ENCODE measurements at regions not wholly inside any gene's neighbourhood (a gene's known extent, or its start where the extent isn't known, plus 50 kb on each side); places are given as distances from the start of the nearest gene placed in this dataset.
"Not testable (repeated sequence)": the region's sequence is repeated elsewhere in the genome, so short reads cannot be mapped to it uniquely, and the experiment has no call there.

DNA sequence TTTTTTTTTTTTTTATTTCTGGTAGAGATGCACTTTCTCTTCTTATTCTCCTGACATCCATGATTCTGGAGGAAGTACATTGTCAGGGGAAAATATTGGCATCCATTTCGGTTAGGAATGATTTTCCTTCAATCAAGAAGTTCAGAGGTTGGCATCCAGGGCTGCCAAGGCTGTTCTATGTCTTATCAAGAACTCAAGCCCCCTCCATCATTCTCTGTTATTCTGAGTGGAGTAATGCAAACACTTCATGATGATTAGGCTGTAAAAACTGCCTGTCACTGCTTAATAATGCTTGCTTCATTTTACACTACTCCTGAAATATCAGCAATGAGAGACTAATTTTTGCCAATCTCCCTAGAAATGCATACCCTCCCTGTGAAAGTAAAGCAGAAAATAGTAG, 417.1 kb upstream of the NFIA start:
- no peaks in the 10 kb centered on the region for H3K27me3 ChIP-seq
- WGBS: 82% methylated on average over 1 of the region's 1 CpG
- no peak for DNase-seq (ENCODE audit: low spot score in 2 of 2)
- no peak overlapping the region for H3K27ac ChIP-seq
- H3K9me3 ChIP-seq: no peaks in the 10 kb centered on the region
- H3K36me3 ChIP-seq: no peaks in the 10 kb centered on the region
- TF ChIP-seq POLR2AphosphoS5 (IDR thresholded peaks at IDR 0.05) (no peak), EP300 (IDR thresholded peaks at IDR 0.05) (no peak), POLR2A (IDR thresholded peaks at IDR 0.05) (no peak)
- TF ChIP-seq, protein P1, sequence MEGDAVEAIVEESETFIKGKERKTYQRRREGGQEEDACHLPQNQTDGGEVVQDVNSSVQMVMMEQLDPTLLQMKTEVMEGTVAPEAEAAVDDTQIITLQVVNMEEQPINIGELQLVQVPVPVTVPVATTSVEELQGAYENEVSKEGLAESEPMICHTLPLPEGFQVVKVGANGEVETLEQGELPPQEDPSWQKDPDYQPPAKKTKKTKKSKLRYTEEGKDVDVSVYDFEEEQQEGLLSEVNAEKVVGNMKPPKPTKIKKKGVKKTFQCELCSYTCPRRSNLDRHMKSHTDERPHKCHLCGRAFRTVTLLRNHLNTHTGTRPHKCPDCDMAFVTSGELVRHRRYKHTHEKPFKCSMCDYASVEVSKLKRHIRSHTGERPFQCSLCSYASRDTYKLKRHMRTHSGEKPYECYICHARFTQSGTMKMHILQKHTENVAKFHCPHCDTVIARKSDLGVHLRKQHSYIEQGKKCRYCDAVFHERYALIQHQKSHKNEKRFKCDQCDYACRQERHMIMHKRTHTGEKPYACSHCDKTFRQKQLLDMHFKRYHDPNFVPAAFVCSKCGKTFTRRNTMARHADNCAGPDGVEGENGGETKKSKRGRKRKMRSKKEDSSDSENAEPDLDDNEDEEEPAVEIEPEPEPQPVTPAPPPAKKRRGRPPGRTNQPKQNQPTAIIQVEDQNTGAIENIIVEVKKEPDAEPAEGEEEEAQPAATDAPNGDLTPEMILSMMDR (IDR thresholded peaks at IDR 0.05): no peak
- H3K4me1 ChIP-seq: no peaks in the 10 kb centered on the region
- no peak overlapping the region for H3K4me3 ChIP-seq

DNA sequence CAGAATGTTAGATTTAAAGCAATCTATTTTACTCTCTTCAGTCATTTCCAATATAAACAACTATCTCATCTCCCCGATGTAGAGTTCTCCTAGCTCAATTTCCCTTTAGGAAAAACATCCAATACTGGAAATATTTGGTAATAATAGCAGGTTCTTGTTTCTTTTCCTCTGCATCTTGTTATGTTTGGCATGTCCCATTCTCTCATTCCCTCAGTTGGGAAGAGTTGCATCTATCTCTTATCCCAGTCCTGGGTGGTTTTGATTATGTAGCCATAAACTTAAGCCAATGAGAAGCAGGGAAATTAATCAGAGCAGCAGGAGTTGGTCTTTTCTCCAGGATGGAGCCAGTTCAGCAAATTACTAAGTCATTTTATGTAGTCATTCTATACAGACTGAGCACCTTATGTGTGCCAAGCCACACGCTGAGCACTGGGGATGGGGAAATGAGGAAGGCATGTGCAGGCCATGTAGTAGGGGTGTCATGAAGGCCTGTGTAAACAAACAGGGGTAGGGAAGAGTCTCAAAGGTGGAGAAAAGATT, 418.2 kb upstream of the NFIA start:
- no peak overlapping the region for H3K27ac ChIP-seq
- H3K4me3 ChIP-seq: no peak overlapping the region
- H3K27me3 ChIP-seq: no peaks in the 10 kb centered on the region
- TF ChIP-seq, protein P1 (IDR thresholded peaks at IDR 0.05): no peak
- TF ChIP-seq EP300 (IDR thresholded peaks at IDR 0.05) (no peak), POLR2A (IDR thresholded peaks at IDR 0.05) (no peak), POLR2AphosphoS5 (IDR thresholded peaks at IDR 0.05) (no peak)
- WGBS: 60% methylated on average over 2 of the region's 2 CpGs
- no peak for DNase-seq (ENCODE audit: low spot score in 2 of 2)
- H3K4me1 ChIP-seq: no peaks in the 10 kb centered on the region
- H3K36me3 ChIP-seq: no peaks in the 10 kb centered on the region
- no peaks in the 10 kb centered on the region for H3K9me3 ChIP-seq

DNA sequence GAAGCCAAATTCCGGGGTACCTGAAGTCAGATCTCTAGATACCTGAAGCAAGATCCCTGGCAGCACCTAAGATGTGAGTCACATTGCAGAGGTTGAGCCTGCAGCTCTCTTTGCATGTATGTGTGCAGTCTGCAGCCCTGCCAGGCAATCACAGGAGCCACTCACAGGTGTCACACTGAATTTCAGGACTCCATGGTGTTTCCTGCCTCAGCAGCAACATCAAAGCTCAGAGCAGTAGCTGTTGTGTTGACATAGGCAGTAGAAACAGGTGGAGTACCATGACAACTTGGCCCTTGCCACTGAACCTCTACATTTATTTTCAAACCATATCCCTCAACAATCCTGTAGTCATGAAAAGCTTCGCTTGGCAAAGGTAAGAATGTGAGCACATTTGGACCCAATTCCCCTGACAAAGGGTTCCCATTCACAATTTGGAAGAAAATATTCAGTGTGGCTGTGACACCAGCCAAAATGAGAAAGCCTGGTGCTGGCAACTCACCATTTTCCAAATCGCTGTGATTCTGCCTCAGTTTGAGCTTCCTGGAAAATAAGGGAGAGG, 419.8 kb upstream of the NFIA start:
- 71% methylated on average over 3 of the region's 3 CpGs for WGBS
- H3K4me1 ChIP-seq: no peaks in the 10 kb centered on the region
- no peak for DNase-seq (ENCODE audit: low spot score in 2 of 2)
- no peak for TF ChIP-seq POLR2AphosphoS5 (IDR thresholded peaks at IDR 0.05)
- no peaks in the 10 kb centered on the region for H3K36me3 ChIP-seq
- no peak overlapping the region for H3K4me3 ChIP-seq
- H3K27ac ChIP-seq: no peak overlapping the region
- H3K9me3 ChIP-seq: no peaks in the 10 kb centered on the region
- no peaks in the 10 kb centered on the region for H3K27me3 ChIP-seq

DNA sequence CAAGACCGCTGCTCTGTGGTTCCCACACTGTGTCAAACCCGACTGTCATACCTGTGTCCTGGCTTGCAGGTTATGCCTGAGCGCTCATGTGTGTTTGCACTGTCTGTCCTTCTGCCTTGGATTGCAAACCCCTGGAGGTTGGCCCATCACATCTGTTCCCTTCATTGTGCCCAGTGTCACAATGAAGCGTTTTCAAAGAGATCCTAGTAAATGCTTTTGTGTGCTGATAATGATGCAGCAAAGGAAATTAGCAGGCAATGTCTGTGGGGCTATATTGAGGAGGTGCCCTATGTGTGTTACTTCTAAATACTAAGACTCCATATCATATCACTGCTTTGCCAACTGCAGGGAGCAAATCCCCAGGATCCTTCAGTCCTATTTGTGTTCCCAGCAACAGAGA, 424.4 kb upstream of the NFIA start:
- no peaks in the 10 kb centered on the region for H3K9me3 ChIP-seq
- no peaks in the 10 kb centered on the region for H3K4me1 ChIP-seq
- H3K27me3 ChIP-seq: no peaks in the 10 kb centered on the region
- H3K27ac ChIP-seq: no peak overlapping the region
- DNase-seq (ENCODE audit: low spot score in 2 of 2): no peak
- no peak for TF ChIP-seq POLR2AphosphoS5 (IDR thresholded peaks at IDR 0.05)
- TF ChIP-seq, protein P1 (IDR thresholded peaks at IDR 0.05): no peak
- TF ChIP-seq POLR2A (IDR thresholded peaks at IDR 0.05): no peak
- TF ChIP-seq EP300 (IDR thresholded peaks at IDR 0.05): no peak
- H3K4me3 ChIP-seq: no peak overlapping the region
- WGBS: 92% methylated on average over 4 of the region's 4 CpGs
- H3K36me3 ChIP-seq: no peaks in the 10 kb centered on the region

DNA sequence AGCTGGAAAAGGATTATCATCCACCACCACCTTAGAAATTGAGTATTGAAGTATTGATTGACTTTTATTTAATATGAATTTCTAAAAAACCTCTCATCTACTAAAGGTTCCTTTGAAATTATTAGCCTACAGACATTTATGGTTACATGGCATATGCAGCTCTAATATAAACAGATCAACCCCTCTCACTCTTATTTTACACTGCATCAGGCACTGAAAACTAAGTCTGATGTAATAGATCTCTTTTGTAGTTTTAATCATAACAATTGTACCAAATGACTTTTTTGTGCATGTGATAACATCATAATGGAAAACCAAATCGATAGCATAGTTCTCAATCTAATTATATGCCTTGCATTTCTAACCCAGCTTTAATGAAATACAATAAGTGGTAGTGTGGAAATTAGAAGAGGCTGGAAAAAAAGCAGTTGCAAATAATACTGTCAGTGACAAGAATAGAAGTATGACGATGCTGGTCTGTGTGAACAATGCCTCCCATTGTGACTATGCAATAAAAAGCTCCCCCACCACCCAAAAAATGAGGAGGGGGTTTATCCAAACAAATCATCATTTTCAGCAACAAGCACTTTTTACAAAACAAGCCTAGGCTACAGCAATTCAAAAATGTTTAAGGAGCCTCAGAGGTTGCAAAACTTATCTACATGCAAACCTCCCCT, 426.5 kb upstream of the NFIA start:
- Histone ChIP-seq H3K9me3 (no peaks in the 10 kb centered on the region), H3K27me3 (no peaks in the 10 kb centered on the region), H3K4me1 (no peaks in the 10 kb centered on the region), H3K36me3 (no peaks in the 10 kb centered on the region), H3K4me3 (no peak overlapping the region), H3K27ac (no peak overlapping the region)
- DNase-seq (ENCODE audit: low spot score in 2 of 2): no peak
- WGBS: 69% methylated on average over 2 of the region's 2 CpGs
- TF ChIP-seq EP300 (IDR thresholded peaks at IDR 0.05): no peak
- TF ChIP-seq POLR2A (IDR thresholded peaks at IDR 0.05): no peak
- TF ChIP-seq, protein P1 (IDR thresholded peaks at IDR 0.05): no peak
- no peak for TF ChIP-seq POLR2AphosphoS5 (IDR thresholded peaks at IDR 0.05)

DNA sequence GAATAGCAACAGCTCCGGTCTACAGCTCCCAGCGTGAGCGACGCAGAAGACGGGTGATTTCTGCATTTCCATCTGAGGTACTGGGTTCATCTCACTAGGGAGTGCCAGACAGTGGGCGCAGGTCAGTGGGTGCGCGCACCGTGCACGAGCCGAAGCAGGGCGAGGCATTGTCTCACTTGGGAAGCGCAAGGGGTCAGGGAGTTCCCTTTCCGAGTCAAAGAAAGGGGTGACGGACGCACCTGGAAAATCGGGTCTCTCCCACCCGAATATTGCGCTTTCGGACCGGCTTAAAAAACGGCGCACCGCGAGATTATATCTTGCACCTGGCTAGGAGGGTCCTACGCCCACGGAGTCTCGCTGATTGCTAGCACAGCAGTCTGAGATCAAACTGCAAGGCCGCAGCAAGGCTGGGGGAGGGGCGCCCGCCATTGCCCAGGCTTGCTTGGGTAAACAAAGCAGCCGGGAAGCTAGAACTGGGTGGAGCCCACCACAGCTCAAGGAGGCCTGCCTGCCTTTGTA, 442.3 kb upstream of the NFIA start:
- H3K4me1 ChIP-seq, H3K4me3 ChIP-seq: not testable (repeated sequence)
- 95% methylated on average over 27 of the region's 32 CpGs for WGBS

More for the DNA sequence above, 442.3 kb upstream of the NFIA start:
- H3K36me3 ChIP-seq; H3K27me3 ChIP-seq; H3K27ac ChIP-seq; H3K9me3 ChIP-seq; DNase-seq (ENCODE audit: low spot score in 2 of 2): not testable (repeated sequence)

All from suprapubic skin (tissue), 4 donors.